Stimulated activated CD4-positive, alpha-beta T cell treated with anti-CD3 and anti-CD28 coated beads, Interleukin-15, amount 100 ng/mL, for 24 hours (primary cell): ENCODE measurements at regions not wholly inside any gene's neighbourhood (a gene's known extent, or its start where the extent isn't known, plus 50 kb on each side); places are given as distances from the start of the nearest gene placed in this dataset.
"Not testable (repeated sequence)": the region's sequence is repeated elsewhere in the genome, so short reads cannot be mapped to it uniquely, and the experiment has no call there.

Experiments used
- DNase-seq: peaks from one replicate; pipeline ENCODE4 v3.0.0-alpha.2; 2020

GRCh38 chr3:162933656-162934055, 1437.0 kb downstream of the OTOL1 start:
- no peak for DNase-seq

- no peak for DNase-seq
These were observed 1440.1 kb downstream of the OTOL1 start for GRCh38 chr3:162936706-162937105.

- DNase-seq = no peak
These were observed 1441.5 kb downstream of the OTOL1 start for GRCh38 chr3:162938083-162938482.

- DNase-seq = no peak
These were observed 1449.0 kb downstream of the OTOL1 start for GRCh38 chr3:162945626-162946025.

GRCh38 chr3:162956711-162957110, 1460.1 kb downstream of the OTOL1 start:
- no peak for DNase-seq

- DNase-seq = no peak
These were observed 1463.7 kb downstream of the OTOL1 start for GRCh38 chr3:162960269-162960668.

- no peak for DNase-seq
These were observed 1473.7 kb downstream of the OTOL1 start for GRCh38 chr3:162970292-162970691.

GRCh38 chr3:162971715-162972114, 1475.1 kb downstream of the OTOL1 start:
- no peak for DNase-seq

- no peak for DNase-seq
These were observed 1476.9 kb downstream of the OTOL1 start for GRCh38 chr3:162973428-162973917.

- DNase-seq = no peak
These were observed 1481.5 kb downstream of the OTOL1 start for GRCh38 chr3:162978136-162978535.

GRCh38 chr3:162984746-162985145, 1488.1 kb downstream of the OTOL1 start:
- DNase-seq = no peak

GRCh38 chr3:162987085-162987794, 1490.6 kb downstream of the OTOL1 start:
- DNase-seq = not testable (repeated sequence)

- DNase-seq = no peak
These were observed 1496.1 kb downstream of the OTOL1 start for GRCh38 chr3:162992741-162993140.

GRCh38 chr3:162994165-162994564, 1497.6 kb downstream of the OTOL1 start:
- DNase-seq = no peak

- DNase-seq = no peak
These were observed 1499.8 kb downstream of the OTOL1 start for GRCh38 chr3:162996368-162996767.

- no peak for DNase-seq
These were observed 1501.6 kb downstream of the OTOL1 start for GRCh38 chr3:162998205-162998604.

- DNase-seq = no peak
These were observed 1515.0 kb downstream of the OTOL1 start for GRCh38 chr3:163011596-163011995.

- no peak for DNase-seq
These were observed 1519.6 kb downstream of the OTOL1 start for GRCh38 chr3:163016251-163016650.

GRCh38 chr3:163018067-163018466, 1521.5 kb downstream of the OTOL1 start:
- DNase-seq = no peak

GRCh38 chr3:163018664-163019063, 1522.1 kb downstream of the OTOL1 start:
- DNase-seq = no peak

GRCh38 chr3:163019260-163019659, 1522.7 kb downstream of the OTOL1 start:
- DNase-seq = no peak

GRCh38 chr3:163033652-163034051, 1537.0 kb downstream of the OTOL1 start:
- DNase-seq = no peak

- no peak for DNase-seq
These were observed 1543.0 kb downstream of the OTOL1 start for GRCh38 chr3:163039636-163040035.

GRCh38 chr3:163043074-163043473, 1546.5 kb downstream of the OTOL1 start:
- no peak for DNase-seq

GRCh38 chr3:163045945-163046344, 1549.3 kb downstream of the OTOL1 start:
- no peak for DNase-seq
